HG02798 (cell line): ENCODE measurements at regions not wholly inside any gene's neighbourhood (a gene's known extent, or its start where the extent isn't known, plus 50 kb on each side); places are given as distances from the start of the nearest gene placed in this dataset.
"Not testable (repeated sequence)": the region's sequence is repeated elsewhere in the genome, so short reads cannot be mapped to it uniquely, and the experiment has no call there.

Experiments used
- ATAC-seq: cut with Tn5 transposase; IDR thresholded peaks from one replicate; pipeline ENCODE4 v1.9.1; 2021; ENCODE audit warnings: mild to moderate bottlenecking; ENCODE audit not compliant: unreplicated experiment, poor library complexity

- ATAC-seq = no peak
Measured at GRCh38 chr20:19833395-19833794, 75.3 kb downstream of the RIN2 start.

DNA sequence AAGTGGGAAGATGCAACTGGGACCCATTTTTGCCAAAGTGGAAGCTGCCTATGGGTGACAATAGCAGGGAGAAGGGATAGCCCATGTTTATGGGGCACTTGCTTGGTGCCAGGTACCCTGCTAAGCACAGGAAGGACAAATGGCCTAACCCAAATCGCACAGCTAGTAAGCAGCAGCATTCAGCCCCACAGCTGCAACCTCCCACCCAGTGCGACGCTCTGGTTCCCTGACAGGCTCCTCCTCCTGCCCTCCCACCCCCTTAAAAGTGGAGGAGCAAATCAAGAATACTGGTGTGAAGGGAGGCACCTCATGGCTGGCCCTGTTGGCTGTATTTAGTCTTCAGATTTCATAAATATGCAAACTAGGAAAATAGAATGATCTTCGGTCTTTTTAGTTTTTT, 76.2 kb downstream of the RIN2 start:
- ATAC-seq = no peak

DNA sequence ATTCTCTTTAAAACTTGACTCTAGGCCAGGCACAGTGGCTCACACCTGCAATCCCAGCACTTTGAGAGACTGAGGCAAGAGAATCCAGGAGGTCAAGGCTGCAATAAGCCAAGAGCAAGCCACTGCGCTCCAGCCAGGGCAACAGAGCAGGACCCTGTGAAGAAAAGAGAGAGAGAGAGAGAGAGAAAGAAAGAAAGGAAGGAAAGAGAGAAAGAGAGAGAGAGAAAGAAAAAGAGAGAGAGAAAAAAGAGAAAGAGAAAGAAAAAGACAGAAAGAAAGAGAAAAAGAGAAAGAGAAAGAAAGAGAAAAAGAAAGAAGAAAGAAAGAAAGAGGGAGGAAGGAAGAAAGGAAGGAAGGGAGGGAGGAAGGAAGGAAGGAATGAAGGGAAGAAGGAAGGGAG, 76.7 kb downstream of the RIN2 start:
- ATAC-seq = no peak

- no peak for ATAC-seq
Measured at GRCh38 chr20:19835533-19836222, 77.6 kb downstream of the RIN2 start.

GRCh38 chr20:19838468-19838867, 80.4 kb downstream of the RIN2 start:
- ATAC-seq = no peak

DNA sequence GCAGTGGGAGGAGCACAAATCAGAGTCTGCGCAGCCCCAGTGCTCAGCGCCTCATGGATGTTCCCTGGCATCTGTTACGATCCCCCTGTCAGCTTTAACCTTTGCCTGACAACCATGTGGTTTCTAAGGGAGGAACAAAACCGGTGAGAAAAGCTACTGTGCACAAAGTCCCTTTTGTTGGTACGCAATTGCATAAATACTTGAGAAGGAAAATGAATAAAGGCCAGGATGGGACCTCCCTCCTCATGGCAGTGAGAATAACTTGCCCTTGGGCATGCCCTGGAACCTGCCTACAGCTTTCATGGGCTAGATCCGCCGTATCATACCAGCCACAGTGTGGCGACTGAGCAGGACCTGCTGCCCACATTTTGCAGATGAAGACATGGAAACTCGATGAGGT, 81.0 kb downstream of the RIN2 start:
- ATAC-seq = no peak

DNA sequence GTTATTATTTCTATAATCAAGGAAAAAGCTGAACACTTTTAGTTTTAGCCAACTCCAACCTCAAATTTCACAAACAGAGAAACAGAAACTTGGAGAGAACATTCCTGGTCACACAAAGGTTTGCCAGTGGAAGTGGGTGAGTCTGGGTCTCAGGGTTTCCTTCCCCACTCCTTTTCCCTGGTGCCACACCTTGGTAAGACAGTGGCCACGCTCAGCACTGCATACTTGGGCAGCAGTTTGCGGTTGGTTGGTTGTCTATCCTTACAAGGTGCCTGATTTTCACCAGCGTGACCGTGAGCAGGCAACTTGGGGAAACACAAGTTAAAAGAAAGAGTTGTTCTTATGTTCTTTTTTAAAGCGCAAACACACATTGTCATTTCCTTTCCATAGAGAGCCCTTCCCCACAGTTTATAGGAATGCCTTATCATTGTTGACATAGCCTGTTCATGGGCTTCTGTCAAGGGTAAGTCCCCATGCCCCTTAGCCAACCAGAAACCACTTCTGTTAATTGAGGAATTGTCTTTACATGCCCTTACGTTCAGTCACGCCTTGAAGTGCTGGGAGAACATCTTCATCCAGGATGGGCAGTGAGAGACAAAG, 82.2 kb downstream of the RIN2 start:
- no peak for ATAC-seq

DNA sequence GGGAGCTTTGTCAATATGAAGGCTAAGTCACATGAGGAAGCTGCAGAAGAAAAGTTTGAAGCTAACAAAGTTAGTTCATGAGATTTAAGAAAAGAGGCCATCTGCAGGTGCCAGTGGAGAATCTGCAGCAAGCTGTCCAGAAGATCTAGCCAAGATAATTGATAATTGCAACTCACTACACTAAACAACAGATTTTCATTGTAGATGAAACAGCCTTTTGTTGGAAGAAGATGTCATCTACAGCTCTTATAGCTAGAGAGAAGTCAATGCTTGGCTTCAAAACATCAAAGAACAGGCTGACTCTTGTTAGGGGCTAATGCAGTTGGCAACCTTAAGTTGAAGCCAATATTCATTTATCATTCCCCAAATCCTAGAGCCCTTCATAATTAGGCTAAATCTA, 83.7 kb downstream of the RIN2 start:
- ATAC-seq = no peak

DNA sequence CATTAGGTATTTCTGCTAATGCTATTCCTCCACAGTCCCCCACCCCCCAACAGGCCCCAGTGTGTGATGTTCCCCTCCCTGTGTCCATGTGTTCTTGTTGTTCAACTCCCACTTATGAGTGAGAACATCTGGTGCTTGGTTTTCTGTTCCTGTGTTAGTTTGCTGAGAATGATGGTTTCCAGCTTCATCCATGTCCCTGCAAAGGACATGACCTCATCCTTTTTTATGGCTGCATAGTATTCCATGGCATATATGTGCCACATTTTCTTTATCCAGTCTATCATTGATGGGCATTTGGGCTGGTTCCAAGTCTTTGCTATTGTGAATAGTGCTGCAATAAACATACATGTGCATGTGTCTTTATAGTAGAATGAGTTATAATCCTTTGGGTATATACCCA, 86.8 kb downstream of the RIN2 start:
- ATAC-seq = not testable (repeated sequence)

DNA sequence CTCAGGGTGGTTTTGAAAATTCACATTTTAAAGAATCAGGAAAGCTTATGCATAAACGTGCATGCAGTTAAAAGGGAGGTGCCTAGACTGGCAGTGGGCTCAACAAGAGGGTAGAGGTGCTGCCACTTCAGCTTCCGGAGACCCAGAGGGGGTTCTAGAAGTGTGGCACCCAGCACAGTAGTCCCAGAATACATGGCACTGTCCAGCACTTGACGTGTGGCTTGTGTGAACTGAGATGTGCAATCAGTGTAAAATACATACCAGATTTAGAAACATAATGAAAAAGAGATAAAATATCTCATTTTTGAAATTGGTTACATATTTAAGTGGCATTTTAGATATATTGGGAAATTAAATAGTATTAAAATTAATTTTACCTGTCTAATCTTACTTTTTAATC, 89.3 kb downstream of the RIN2 start:
- ATAC-seq = no peak

DNA sequence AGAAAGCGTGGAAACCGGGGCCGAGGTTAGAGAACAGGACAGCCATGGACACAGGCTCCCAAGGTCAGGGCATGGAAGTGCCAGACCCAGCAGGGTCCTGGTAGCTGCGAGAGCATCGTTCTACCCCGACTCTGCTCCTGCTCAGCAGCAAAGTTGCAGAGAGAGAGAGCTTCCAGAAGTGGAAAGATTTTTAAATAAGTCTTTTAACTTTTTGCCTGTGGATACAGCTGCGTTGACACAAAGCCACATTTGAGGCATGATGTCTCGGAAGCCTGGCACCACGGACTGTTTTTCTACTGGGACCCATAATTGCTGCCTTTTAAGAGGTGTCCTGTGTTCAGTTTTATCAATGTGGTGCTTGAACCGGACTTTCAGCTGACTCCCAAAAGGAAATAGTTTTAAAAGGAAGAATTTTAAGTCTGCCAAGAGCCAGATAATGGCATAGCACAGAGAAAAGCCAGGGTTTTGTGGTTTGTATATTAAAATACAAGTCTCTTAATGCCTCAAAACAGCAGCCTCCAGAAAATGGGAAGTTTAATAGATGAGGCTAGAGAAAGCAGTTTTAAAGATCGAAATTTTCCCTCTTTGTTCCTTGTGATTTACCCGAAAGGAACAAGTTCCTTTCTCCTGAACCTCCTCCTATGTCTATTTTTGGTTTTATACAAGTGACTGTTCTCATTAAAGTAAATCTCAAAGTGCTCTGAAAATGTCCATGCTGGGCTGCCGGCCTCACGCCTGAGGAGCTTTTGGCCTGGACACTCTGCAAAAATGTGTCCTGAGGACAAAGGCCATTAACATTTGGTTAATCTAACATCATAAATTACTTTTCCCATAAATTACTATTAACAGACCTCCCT, 91.5 kb downstream of the RIN2 start:
- no peak for ATAC-seq

GRCh38 chr20:19850198-19850533, 92.1 kb downstream of the RIN2 start:
- no peak for ATAC-seq

GRCh38 chr20:19851861-19852260, 93.8 kb downstream of the RIN2 start:
- ATAC-seq = no peak

DNA sequence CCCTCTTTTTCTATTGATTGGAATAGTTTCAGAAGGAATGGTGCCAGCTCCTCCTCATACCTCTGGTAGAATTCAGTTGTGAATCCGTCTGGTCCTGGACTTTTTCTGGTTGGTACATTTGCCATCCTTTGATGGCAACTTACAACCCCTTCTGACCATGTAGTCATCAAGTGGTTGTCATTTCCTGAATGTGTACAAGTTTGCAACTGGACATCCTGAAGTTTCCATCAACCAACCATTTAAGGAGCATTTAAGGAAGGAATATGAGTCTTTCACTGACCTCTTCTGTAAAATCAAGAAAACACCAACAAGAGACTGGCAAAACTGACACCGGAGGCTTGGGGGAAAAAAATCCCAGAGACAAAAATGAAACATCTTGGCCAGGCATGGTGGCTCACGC, 97.4 kb downstream of the RIN2 start:
- ATAC-seq = no peak

DNA sequence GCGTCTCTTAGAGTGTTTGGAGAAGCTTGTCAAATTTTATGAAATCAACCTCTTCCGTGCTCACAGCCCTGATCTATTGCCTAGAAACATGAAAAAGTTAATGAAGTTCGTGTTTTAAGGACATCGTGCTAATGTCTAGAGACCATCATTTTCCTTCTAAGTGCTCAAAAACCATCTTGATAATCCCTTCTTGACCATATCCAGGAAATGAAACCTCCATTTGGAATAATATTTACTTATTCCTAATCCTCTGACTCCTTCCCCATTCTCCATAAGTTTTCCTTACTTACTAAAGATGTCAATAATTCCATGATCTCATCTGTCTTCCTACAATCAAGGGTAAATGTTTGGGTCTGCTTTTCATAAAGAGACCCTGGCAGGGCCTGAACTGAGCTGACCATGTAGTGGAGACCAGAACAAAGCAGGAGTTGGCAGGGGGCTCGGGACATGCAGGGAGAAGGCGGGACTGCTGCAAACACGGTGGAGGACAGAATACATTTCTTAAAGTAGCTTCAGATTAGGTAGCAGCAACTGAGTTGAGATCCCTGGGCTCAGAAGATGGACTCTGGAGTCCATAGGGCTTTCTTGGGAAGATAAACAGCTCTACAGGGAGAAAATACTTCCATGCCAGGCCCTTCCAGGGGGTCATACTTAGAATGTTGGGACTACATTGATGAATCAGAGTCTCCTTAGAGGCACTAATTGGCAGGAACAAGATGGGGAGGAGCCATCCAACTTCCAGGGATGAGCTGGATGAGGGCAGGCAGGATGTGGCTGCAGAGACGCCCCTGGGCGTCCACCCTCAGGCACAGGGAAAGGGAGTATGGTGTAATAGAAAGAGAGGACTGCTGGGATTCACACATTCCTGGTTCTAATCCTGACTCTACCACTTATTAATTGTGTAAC, 100.7 kb downstream of the RIN2 start:
- no peak for ATAC-seq

GRCh38 chr20:19859444-19859843, 101.4 kb downstream of the RIN2 start:
- no peak for ATAC-seq

GRCh38 chr20:19860737-19861136, 102.7 kb downstream of the RIN2 start:
- no peak for ATAC-seq

DNA sequence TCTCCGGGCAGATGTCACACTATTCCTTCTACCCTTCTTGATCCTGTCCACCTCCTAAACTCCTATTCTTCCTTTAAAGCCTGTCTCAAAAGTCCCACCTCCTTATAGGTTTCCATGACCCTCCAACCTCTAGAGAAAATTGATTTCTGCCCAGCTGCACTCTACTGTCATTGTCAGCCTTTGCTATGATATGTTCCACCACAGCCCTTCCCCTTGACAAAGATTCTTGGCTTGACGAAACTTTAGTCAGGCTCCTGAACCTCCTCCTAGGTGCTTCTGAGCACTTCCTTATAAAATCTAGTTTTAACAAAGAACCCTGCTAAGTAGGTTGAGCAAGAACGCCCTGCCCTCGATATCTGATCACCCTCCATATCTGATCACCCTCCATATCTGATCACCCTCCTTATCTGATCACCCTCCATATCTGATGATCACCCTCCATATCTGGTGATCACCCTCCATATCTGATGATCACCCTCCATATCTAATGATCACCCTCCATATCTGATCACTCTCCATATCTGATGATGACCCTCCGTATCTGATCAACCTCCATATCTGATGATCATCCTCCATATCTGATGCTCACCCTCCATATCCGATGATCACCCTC, 103.2 kb downstream of the RIN2 start:
- ATAC-seq = no peak

DNA sequence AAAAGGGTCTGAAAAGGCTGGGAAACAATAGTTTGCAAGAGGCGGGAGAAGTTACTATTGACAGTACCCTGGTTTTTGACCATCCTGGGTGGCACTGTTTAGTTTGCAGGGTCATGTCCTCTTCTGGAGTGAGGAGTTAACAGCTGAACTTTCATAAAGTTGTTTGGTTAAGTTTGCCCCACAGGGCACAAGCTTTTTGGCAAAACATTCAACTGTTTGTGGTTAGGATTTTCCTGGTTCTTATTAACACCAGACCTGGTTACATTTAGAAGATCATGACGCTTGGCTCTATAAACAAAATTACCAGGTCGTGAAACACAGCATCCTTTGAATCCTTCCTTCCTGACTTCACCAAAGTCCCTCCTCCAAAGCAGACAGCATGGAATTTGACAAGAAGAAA, 106.1 kb downstream of the RIN2 start:
- ATAC-seq = no peak

- no peak for ATAC-seq
Measured at GRCh38 chr20:19866070-19866469, 108.0 kb downstream of the RIN2 start.
